Stimulated activated CD8-positive, alpha-beta memory T cell treated with anti-CD3 and anti-CD28 coated beads, Interleukin-12 subunit alpha, Interleukin-12 subunit beta, amount 100 ng/mL, for 1 hour (primary cell): ENCODE measurements at regions not wholly inside any gene's neighbourhood (a gene's known extent, or its start where the extent isn't known, plus 50 kb on each side); places are given as distances from the start of the nearest gene placed in this dataset.

ENCODE experiments used
- DNase-seq: peaks from one replicate; pipeline ENCODE4 v3.0.0-alpha.2; 2020; ENCODE audit warnings: low read depth

GRCh38 chr10:44477046-44477425 is 92.1 kb upstream of the CXCL12 start:
- DNase-seq, result no peak

- DNase-seq, result no peak
Observed at GRCh38 chr10:44478040-44478439, 93.1 kb upstream of the CXCL12 start.

- DNase-seq, result no peak
Observed at GRCh38 chr10:44478876-44479705, 94.2 kb upstream of the CXCL12 start.

GRCh38 chr10:44492678-44493077 is 107.8 kb upstream of the CXCL12 start:
- no peak for DNase-seq

- DNase-seq, result no peak
Observed at GRCh38 chr10:44498222-44498621, 113.3 kb upstream of the CXCL12 start.

- DNase-seq, result no peak
Observed at GRCh38 chr10:44500451-44500850, 115.6 kb upstream of the CXCL12 start.

- DNase-seq, result no peak
Observed at GRCh38 chr10:44506386-44506785, 121.5 kb upstream of the CXCL12 start.

- no peak for DNase-seq
Observed at GRCh38 chr10:44510379-44511115, 125.7 kb upstream of the CXCL12 start.

- no peak for DNase-seq
Observed at GRCh38 chr10:44511166-44511565, 126.3 kb upstream of the CXCL12 start.

- no peak for DNase-seq
Observed at GRCh38 chr10:44511601-44512000, 126.7 kb upstream of the CXCL12 start.

GRCh38 chr10:44512431-44513022 is 127.6 kb upstream of the CXCL12 start:
- no peak for DNase-seq

- no peak for DNase-seq
Observed at GRCh38 chr10:44513591-44513990, 128.7 kb upstream of the CXCL12 start.

GRCh38 chr10:44516891-44517290 is 132.0 kb upstream of the CXCL12 start:
- DNase-seq, result no peak

- no peak for DNase-seq
Observed at GRCh38 chr10:44517635-44518034, 132.7 kb upstream of the CXCL12 start.

GRCh38 chr10:44519361-44519760 is 134.5 kb upstream of the CXCL12 start:
- no peak for DNase-seq

GRCh38 chr10:44520651-44521050 is 135.8 kb upstream of the CXCL12 start:
- no peak for DNase-seq

GRCh38 chr10:44539178-44539577 is 154.3 kb upstream of the CXCL12 start:
- DNase-seq, result no peak

- DNase-seq, result no peak
Observed at GRCh38 chr10:44552726-44553125, 167.8 kb upstream of the CXCL12 start.

GRCh38 chr10:44557596-44558191 is 172.8 kb upstream of the CXCL12 start:
- no peak for DNase-seq

GRCh38 chr10:44558521-44558920 is 173.6 kb upstream of the CXCL12 start:
- no peak for DNase-seq

GRCh38 chr10:44564361-44564760 is 179.5 kb upstream of the CXCL12 start:
- no peak for DNase-seq

GRCh38 chr10:44564790-44565189 is 179.9 kb upstream of the CXCL12 start:
- no peak for DNase-seq

- no peak for DNase-seq
Observed at GRCh38 chr10:44566786-44567185, 181.9 kb upstream of the CXCL12 start.
